ENCODE measurements at regions not wholly inside any gene's neighbourhood (a gene's known extent, or its start where the extent isn't known, plus 50 kb on each side); places are given as distances from the start of the nearest gene placed in this dataset.

GRCh38 chr13:33466262-33466661 lies 180.7 kb upstream of the STARD13 start:
- no peaks in the 10 kb centered on the region for H3K27me3 Mint-ChIP-seq (ENCODE audit: low read depth)
- no peak for TF ChIP-seq CTCF (conservative IDR thresholded peaks at IDR 0.05)
- Histone ChIP-seq H4K8ac (replicated peaks; ENCODE audit: insufficient read length, low read depth, low read length) (no peak overlapping the region), H2BK12ac (ENCODE audit: insufficient read length, low read depth, low read length) (no peak overlapping the region), H3K9me3 (ENCODE audit: control insufficient read depth, low read depth, low read length) (no peaks in the 10 kb centered on the region), H3K9ac (ENCODE audit: extremely low read depth, insufficient read length, low read length) (no peak overlapping the region), H4K5ac (ENCODE audit: insufficient read length, low read depth, low read length) (no peak overlapping the region), H3K56ac (ENCODE audit: insufficient read length, low read depth, low read length) (no peak overlapping the region), H3K4me2 (ENCODE audit: insufficient read depth, insufficient read length, low read length) (no peak overlapping the region), H4K20me1 (ENCODE audit: control insufficient read depth, insufficient read depth, insufficient read length) (no peaks in the 10 kb centered on the region), H3K18ac (ENCODE audit: insufficient read length, low read depth, low read length) (no peak overlapping the region), H2BK15ac (ENCODE audit: low read depth, low read length) (no peak overlapping the region), H3K27ac (ENCODE audit: insufficient read length, low read depth, low read length) (no peak overlapping the region), H3K4me1 (ENCODE audit: insufficient read depth, low read length) (no peaks in the 10 kb centered on the region), H3K23ac (ENCODE audit: insufficient read length, low read depth, low read length) (no peak overlapping the region), H3T11ph (ENCODE audit: low read length) (no peak overlapping the region), H2BK20ac (ENCODE audit: low read depth, low read length, poor library complexity, severe bottlenecking) (no peak overlapping the region), H2BK120ac (ENCODE audit: low read depth, low read length, poor library complexity, severe bottlenecking) (no peak overlapping the region), H3K23me2 (ENCODE audit: insufficient read length, low read depth, low read length, poor library complexity, severe bottlenecking) (no peaks in the 10 kb centered on the region), H3K79me1 (ENCODE audit: insufficient read depth, low read depth, low read length, poor library complexity, severe bottlenecking) (no peaks in the 10 kb centered on the region), H2BK5ac (ENCODE audit: insufficient read length, low read length) (no peak overlapping the region), H2AFZ (ENCODE audit: low read length) (no peak overlapping the region), H4K91ac (ENCODE audit: insufficient read length, low read depth, low read length) (no peak overlapping the region), H2AK5ac (ENCODE audit: insufficient read length, low read length) (no peak overlapping the region), H3K4ac (ENCODE audit: low read depth, low read length) (no peak overlapping the region), H3K27me3 (ENCODE audit: insufficient read depth, low read length) (no peaks in the 10 kb centered on the region), H3K14ac (ENCODE audit: insufficient read depth, low read length) (no peak overlapping the region), H3K79me2 (ENCODE audit: insufficient read depth, low read length) (no peaks in the 10 kb centered on the region)
- peaks cover 6 to 8% of the 10 kb centered on the region in 2 experiments for H3K4me1 Mint-ChIP-seq
- DNase-seq, result no peak
- no CpG with 5 or more reads among the region's 2 CpGs for WGBS (ENCODE audit: extremely low coverage, insufficient read length, low lambda C conversion rate)
- H3K9me3 Mint-ChIP-seq, result peaks cover 3 to 14% of the 10 kb centered on the region in 2 experiments; a peak in 4 of 5 replicates
- H3K27ac Mint-ChIP-seq, result no peak overlapping the region
- no peak overlapping the region for H3K4me3 Mint-ChIP-seq
- peaks cover 0 to 18% (median 3%) of the 10 kb centered on the region in 3 experiments; a peak in 3 of 7 replicates for H3K36me3 Mint-ChIP-seq (ENCODE audit: insufficient read depth in 1 of 3, low read depth in 3 of 3)
